ENCODE measurements at regions not wholly inside any gene's neighbourhood (a gene's known extent, or its start where the extent isn't known, plus 50 kb on each side); places are given as distances from the start of the nearest gene placed in this dataset.
A peak's percentile ranks its signal among the peaks of the same experiment; 100 is the strongest.
"Not testable (repeated sequence)": the region's sequence is repeated elsewhere in the genome, so short reads cannot be mapped to it uniquely, and the experiment has no call there.

DNA sequence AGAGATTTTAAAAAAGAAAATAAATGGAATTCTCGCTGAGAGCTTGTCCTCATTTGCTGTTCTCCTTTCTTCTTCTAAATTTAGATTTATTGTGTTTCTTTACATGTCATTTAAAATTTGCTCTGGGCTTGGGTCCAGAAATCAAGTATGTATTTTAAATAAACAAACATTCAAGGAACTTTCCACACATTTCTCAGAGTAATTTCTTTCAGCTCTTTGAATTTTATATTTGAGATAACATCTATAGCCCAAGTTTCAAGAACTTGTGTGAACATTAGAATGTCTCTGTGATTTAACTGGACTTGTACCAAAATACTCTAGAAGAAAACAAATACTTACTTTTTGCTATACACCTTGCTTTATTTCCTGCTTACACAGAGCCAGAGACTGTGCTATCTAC, 192.3 kb downstream of the TMEM200A start:
- DNase-seq, result no peak

DNA sequence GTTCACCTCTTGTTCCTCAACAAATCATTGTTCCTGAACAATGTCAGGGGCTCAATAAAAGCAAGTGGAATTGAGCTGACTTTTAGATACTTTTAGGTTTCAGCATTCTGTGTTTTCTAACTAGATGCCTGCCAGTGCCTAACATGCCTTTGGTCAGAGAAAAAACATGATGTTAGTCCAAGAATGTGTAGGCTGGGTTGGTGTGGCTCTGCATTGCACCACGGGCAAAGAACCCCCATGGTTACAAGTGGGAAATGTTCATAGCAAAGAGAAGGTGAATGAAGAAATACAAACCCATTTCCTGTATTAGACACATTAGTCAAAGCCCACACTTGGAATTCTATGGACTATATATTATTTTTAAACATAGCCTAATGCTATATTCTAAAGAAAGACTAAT, 193.3 kb downstream of the TMEM200A start:
- no peak for DNase-seq

GRCh38 chr6:130560231-130560630, 194.4 kb downstream of the TMEM200A start:
- DNase-seq, result peak in 1 of 2 experiments; percentile 9

DNA sequence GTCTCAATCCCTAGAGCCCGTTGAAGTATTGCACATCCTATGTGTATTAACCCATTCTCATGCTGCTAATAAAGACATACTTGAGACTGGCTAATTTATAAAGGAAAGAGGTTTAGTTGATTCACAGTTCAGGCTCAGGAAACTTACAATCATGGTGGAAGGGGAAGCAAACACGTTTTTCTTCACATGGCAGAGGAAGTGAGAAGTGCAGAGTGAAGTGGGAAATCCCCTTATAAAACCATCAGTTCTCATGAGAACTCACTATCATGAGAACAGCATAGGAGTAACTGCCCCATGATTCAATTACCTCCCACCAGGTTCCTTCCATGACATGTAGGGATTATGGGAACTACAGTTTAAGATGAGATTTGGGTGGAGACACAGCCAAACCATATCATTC, 195.3 kb downstream of the TMEM200A start:
- not testable (repeated sequence) for DNase-seq

DNA sequence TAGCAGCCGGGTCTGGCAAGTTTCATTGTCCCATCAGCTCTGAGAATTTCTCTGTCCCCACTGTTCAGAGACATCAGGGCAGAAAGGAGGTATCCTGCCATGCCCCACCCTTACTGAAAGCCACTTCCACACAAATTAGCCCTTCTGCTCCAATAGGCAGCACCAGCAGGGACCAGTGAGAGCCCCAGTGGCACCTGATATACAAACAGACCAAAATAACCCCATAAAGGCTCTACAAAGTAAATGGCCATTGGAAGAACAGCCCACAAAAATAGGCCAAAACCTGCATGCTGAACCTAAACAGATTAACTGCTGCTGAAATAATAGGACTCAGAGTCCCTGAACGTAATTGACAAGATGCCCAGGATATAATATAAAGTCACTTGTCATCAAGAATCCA, 199.9 kb downstream of the TMEM200A start:
- no peak for DNase-seq

GRCh38 chr6:130574146-130574545, 208.3 kb downstream of the TMEM200A start:
- no peak for DNase-seq

DNA sequence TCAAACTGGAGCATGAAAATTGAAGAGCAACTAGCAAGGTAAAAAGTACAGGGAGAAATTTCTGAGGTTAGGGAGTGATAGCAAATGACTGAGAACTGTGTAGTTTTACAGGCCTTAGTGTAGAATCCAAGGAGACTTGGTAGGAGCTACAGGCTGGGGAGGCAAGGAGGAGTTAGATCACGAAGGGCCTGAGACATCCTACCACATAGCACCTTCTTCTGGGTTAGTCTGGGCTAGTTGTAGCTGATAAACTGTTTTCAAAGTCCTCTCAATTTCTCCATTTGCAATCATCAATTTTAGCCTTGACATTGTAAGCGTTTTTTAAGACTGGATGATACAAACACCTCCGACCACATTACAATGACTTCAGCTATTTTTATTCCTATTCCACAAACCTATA, 209.7 kb downstream of the TMEM200A start:
- no peak for DNase-seq

GRCh38 chr6:130575971-130576370, 210.2 kb downstream of the TMEM200A start:
- peak; percentile 7 to 35 for DNase-seq

DNA sequence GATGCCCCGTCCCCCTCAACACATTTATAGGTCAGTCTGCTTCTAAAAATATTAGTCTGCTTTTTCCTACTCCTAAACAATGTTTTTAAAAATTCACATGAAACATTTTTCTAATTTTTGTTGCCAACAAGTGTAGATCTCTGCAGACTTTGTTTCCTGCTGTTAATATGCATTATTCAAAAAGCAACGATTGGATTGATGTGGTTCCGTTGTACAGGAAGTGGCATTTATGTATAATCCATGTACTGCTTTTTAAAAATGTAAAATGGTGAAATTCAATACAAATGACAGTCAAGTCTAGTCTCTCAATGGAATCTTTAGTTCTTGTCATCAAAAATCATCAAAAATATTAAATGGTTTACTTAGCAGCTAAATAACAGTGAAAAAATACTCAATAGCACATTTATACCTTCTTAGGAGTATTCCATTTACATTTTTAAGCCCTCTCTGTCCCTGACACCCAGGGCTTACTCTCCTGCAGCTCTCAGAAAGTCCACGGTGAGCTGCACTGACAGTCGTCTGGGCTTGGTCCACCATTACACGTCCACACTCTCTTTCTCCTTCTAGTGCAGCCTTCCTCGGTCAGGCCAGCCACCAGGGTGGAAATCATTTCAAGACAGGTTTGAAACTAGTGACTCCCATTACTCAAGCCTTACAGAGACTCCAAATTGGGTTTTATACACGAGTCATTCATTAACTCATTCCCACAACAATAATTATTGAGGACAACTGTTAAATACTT, 211.5 kb downstream of the TMEM200A start:
- DNase-seq, result no peak

DNA sequence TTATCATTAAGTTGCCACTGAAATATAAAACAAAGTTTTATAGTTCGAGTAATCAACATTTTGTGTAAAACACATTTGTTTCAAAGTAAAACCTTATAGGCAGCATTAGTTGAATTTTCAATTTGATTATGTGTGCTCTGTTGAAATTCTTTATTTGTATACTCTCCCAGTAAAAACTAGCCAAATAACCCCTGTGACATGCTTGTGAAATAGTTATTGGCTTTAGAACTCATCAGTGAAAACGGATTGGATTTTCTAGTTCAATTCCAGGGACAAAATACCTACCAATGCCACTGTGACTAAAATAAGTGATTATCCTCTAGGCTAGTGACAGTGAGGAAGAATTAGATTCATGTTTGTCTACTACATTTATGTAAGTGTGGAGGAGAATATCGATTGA, 212.9 kb downstream of the TMEM200A start:
- DNase-seq, result no peak

DNA sequence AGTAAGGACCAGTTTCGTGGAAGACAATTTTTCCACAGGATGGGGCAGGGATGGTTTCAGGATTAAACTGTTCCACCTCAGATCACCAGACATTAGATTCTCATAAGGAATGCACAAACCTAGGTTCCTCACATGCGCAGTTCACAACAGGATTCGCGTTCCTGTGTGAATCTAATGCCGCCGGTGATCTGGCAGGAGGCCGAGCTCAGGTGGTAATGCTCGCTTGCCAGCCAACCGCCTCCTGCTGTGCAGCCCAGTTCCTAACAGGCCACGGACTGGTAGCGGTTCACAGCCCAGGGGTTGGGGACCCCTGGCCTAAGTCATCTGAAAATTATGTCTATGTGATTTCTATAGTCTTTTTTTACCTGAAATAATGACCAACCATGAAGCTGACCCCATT, 217.5 kb downstream of the TMEM200A start:
- DNase-seq, result no peak

DNA sequence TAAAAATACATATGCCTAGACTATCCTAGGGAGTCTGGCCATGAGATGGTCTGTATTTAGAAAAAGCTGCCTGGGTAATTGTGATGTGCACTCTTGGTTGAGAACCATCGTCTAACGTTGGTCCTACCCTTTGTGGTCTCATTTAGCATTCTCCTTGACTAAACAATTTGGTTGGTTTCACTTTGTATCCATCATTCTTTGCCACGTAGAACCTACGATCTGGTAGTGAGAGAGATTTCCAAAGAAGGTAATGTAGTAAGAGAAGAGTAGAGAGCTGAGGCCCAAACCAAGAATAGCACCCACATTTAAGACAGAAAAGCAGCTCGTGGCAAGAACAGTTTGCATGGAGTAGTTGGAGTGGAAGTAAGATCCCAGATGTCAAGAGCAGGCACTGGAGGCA, 219.8 kb downstream of the TMEM200A start:
- DNase-seq, result no peak

GRCh38 chr6:130587778-130588520, 222.1 kb downstream of the TMEM200A start:
- DNase-seq, result no peak

DNA sequence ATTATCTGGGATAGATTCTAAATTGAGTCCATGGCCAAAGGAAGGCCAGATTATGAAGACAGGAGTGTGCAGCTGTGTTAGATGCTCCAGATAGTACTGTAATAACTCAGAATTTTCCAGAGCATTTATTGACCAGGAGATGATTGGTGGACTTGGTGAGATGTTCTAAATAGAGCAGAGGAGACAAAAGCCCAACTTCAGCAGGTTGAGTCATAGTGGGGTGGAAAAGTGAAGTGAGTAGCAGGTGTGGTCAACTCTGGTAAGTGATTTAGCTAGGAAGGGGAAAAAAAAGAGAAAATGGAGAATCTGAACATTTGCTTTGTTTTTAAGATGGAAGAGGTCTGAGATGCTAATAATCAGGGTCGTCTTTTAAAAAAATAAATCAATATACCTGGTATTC, 227.4 kb downstream of the TMEM200A start:
- no peak for DNase-seq

GRCh38 chr6:130593948-130594347, 228.1 kb downstream of the TMEM200A start:
- no peak for DNase-seq

DNA sequence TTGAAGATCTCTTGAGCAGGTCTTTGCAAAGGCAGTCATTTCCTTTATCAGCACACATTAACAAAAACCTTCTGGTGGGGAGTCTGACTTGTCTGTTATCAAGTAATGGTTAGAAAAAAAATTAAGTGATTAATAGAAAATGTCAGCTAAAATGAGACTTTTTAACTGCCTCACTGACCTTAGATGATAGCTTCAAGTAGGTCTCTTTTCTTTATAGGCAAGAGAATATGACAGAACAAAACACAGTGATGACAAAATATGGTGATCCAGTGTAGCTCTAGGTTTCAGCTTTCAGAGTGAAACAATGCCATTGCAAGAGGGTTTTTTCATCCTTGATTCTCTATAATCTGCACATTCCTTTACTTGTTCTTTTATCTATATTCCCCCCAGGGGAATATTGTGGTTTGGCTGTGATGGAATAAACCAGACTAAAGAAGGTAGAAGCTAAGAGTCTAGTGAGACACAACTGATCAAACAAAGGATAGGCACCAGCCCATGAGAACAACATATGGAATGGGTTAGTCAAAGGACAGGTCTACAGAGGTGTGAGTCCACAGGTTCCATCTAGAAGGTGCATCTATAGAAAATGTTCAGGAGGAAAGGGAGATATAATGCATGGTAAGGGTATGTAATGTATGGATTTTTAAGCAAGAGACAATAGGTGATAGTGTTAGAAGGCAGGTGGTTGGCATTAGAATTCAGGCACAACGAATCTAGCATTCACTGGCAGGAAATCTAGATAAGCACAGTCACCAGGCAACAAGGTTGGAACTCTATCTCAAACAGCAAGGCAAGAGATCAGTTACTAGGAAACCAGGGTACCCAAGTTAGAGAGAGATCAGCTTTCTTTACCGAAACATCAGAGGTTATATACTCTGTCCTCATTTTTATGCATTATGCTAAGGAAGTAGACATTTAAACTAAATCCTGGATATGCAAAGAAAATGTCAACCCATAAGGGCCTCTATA, 228.9 kb upstream of the SMLR1 start:
- DNase-seq, result no peak

GRCh38 chr6:130600880-130601341, 226.3 kb upstream of the SMLR1 start:
- DNase-seq, result no peak

DNA sequence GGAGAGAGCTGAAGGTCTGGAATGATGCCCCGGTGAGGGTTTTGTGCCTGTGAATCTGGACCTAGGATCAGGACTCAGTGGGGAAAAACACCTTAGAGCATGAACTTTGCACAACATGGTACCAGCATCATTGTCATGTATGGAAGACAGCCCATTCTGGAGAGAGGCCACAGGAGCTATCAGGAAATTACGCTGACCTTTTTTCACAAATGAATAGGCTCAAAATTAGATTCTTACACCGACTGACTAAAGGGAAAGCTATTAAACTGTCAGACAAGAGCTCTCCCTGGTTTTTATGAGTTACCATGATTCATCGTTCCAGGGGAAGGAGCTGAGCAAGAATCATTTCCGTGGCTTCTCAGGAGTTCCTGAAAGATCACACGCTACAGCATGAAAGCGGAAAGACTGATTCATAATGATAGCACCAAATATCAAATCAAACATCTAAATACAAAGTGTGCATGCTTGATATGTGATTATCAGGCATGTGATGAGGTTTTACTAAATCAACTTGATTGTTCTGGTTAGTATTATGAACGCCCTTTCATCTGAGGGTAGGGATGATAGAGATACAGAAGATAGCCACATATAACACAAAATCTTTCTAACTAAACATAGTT, 224.9 kb upstream of the SMLR1 start:
- peak in 1 of 2 experiments; percentile 49 for DNase-seq

DNA sequence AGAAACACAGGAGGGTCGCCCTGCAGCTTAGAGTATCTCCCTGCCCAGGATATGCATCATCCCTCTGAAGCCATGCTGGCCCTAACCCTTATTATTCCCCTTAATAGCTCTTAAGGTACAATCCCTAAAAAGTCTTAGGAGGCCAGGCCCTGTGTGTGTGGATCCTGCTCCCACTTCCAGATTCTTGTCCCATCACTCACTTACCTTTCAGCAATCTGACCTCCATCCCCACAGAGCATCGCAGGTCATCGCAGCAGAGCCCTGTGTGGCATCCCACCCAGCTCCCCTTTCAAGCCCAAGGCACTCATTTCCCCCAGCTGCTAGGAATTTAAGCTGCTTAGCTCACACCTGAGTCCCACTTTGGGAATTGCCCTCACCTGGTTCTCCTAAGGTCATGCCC, 223.8 kb upstream of the SMLR1 start:
- no peak for DNase-seq

- no peak for DNase-seq
These were observed 222.3 kb upstream of the SMLR1 start for GRCh38 chr6:130604841-130605399.

GRCh38 chr6:130610303-130610702, 216.9 kb upstream of the SMLR1 start:
- DNase-seq, result no peak

DNA sequence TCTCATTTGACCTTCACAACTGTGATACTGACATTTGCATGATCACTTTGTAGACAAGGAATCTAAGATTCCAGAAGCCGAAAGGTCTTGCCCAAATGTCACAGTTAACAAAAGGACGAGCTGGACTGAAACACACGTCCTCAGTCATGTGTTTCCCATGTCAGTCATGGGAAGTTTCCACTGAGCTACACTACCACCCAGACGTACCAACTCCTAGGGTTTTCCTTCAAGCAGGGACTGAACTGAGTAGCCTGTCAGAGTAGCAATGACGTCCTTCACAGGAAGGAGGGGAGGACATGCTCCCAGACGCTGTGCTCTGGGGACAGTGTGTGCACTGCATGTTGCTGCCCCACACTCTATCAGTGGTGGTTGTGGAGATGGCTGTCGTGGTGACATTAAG, 215.8 kb upstream of the SMLR1 start:
- no peak for DNase-seq
